ENCODE measurements at regions not wholly inside any gene's neighbourhood (a gene's known extent, or its start where the extent isn't known, plus 50 kb on each side); places are given as distances from the start of the nearest gene placed in this dataset.
A peak's percentile ranks its signal among the peaks of the same experiment; 100 is the strongest.

DNA sequence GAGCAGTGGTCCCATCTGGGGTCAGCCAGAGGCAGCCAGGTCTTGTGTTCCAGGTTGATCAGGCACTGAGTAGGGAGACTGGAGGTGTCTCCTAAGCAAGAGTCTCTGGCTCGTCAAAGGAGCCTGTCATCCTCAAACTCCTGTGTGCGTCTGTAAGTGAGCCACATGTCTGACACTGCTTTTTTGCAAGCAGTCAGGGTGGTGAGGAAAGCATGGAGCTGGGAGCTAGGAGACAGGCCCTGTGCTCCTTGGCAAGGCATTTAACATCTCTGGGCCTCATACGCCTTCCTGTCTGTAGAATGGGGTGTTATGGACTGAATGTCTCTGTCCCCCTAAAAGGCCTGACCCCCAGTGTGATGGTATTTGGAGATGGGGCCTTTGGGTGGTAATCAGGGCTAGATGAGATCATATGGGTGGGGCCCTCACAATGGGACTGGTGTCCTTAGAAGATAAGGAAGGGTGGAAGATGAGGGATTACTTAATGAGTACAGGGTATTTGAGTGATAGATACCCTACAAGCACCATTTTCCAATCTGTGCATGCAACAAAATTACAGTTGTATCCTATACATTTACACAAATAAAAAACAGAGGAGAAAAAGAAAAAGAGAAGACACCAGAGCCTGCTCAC, 53.0 kb downstream of the ARL6IP4 start:
- H3K27ac Mint-ChIP-seq, result peak overlapping the region; percentile 77
- peaks cover 8% of the 10 kb centered on the region for H3K36me3 Mint-ChIP-seq (ENCODE audit: low read depth)
- no peaks in the 10 kb centered on the region for H3K27me3 Mint-ChIP-seq
- DNase-seq, result no peak
- H3K9me3 Mint-ChIP-seq, result no peaks in the 10 kb centered on the region
- peaks cover 27% of the 10 kb centered on the region for H3K4me1 Mint-ChIP-seq (ENCODE audit: low read depth)
- peak overlapping the region; percentile 19 for H3K4me3 Mint-ChIP-seq

- Mint-ChIP-seq H3K27me3 (no peaks in the 10 kb centered on the region), H3K36me3 (ENCODE audit: low read depth) (peaks cover 11% of the 10 kb centered on the region), H3K4me3 (no peak overlapping the region), H3K4me1 (ENCODE audit: low read depth) (peaks cover 30% of the 10 kb centered on the region), H3K27ac (no peak overlapping the region), H3K9me3 (no peaks in the 10 kb centered on the region)
- DNase-seq, result no peak
Measured at GRCh38 chr12:123032736-123033391, 52.4 kb downstream of the ARL6IP4 start.

Data from activated T-cell treated with anti-CD3 and anti-CD28 coated beads, Interleukin-2, amount 50 U/mL, for 24 hours (primary cell).